MM.1S (cell line): ENCODE measurements at regions not wholly inside any gene's neighbourhood (a gene's known extent, or its start where the extent isn't known, plus 50 kb on each side); places are given as distances from the start of the nearest gene placed in this dataset.
A peak's percentile ranks its signal among the peaks of the same experiment; 100 is the strongest.

Source experiments
- DNase-seq: peaks from one replicate; pipeline ENCODE4 v3.0.0-alpha.2; 2015
- H2AFZ ChIP-seq: fragments of 300-600 bp; sonication (generic); 2 replicates; pipeline ENCODE4 v1.6.0; 2016; ENCODE audit warnings: antibody characterized with exemption, low read length
- H3F3A ChIP-seq: fragments of 300-600 bp; sonication (generic); 2 replicates; pipeline ENCODE4 v1.6.1; 2016; ENCODE audit warnings: mild to moderate bottlenecking, antibody characterized with exemption, low read length, moderate library complexity, mixed read lengths; ENCODE audit not compliant: insufficient read depth
- H3K27ac ChIP-seq: fragments of 300-600 bp; sonication (generic); 2 replicates; pipeline ENCODE4 v1.5.1; 2016; ENCODE audit warnings: mild to moderate bottlenecking, low read length
- H3K27me3 ChIP-seq: fragments of 300-600 bp; sonication (generic); replicated peaks from 2 replicates; pipeline ENCODE4 v1.6.0; 2016; ENCODE audit warnings: low read length; ENCODE audit not compliant: insufficient read depth
- H3K36me3 ChIP-seq: fragments of 300-600 bp; sonication (generic); replicated peaks from 2 replicates; pipeline ENCODE4 v1.6.1; 2016; ENCODE audit warnings: mild to moderate bottlenecking, low read length, mixed read lengths; ENCODE audit not compliant: insufficient read depth
- H3K4me1 ChIP-seq: fragments of 300-600 bp; sonication (generic); 2 replicates; pipeline ENCODE4 v1.6.1; 2016; ENCODE audit warnings: low read length, mixed read lengths
- H3K4me2 ChIP-seq: fragments of 300-600 bp; sonication (generic); 2 replicates; pipeline ENCODE4 v1.6.0; 2016; ENCODE audit warnings: low read depth, low read length
- H3K4me3 ChIP-seq: fragments of 300-600 bp; sonication (generic); 2 replicates; pipeline ENCODE4 v1.5.1; 2016; ENCODE audit warnings: low read length, mixed read lengths
- H3K79me2 ChIP-seq: fragments of 300-600 bp; sonication (generic); 2 replicates; pipeline ENCODE4 v1.6.1; 2016; ENCODE audit warnings: mixed run types, low read length, mixed read lengths
- H3K9ac ChIP-seq: fragments of 300-600 bp; sonication (generic); 2 replicates; pipeline ENCODE4 v1.6.1; 2016; ENCODE audit warnings: low read length, mixed read lengths
- H3K9me2 ChIP-seq: fragments of 300-600 bp; sonication (generic); replicated peaks from 2 replicates; pipeline ENCODE4 v1.6.1; 2016; ENCODE audit warnings: mild to moderate bottlenecking, low read length, mixed read lengths; ENCODE audit not compliant: insufficient read depth
- H3K9me3 ChIP-seq: fragments of 300-600 bp; sonication (generic); replicated peaks from 2 replicates; pipeline ENCODE4 v1.6.1; 2016; ENCODE audit warnings: mild to moderate bottlenecking, low read length, mixed read lengths; ENCODE audit not compliant: insufficient read depth
- H4K20me1 ChIP-seq: fragments of 300-600 bp; sonication (generic); 2 replicates; pipeline ENCODE4 v1.6.1; 2016; ENCODE audit warnings: mild to moderate bottlenecking, low read length, moderate library complexity, mixed read lengths; ENCODE audit not compliant: insufficient read depth
- EZH2 ChIP-seq: fragments of 300-600 bp; sonication (generic); optimal IDR thresholded peaks from 2 replicates; pipeline ENCODE3; 2017; ENCODE audit warnings: low read depth, mild to moderate bottlenecking, antibody characterized with exemption, low read length, mixed read lengths
- EZH2phosphoT487 ChIP-seq: fragments of 300-600 bp; sonication (generic); IDR thresholded peaks from 2 replicates; pipeline ENCODE4 v1.6.1; 2018; ENCODE audit warnings: antibody characterized with exemption, low read length
- TF ChIP-seq, protein P1 (sequence below): fragments of 300-600 bp; sonication (generic); IDR thresholded peaks from 2 replicates; pipeline ENCODE4 v1.5.1; 2016; ENCODE audit warnings: antibody characterized with exemption, low read length, mixed read lengths

DNA sequence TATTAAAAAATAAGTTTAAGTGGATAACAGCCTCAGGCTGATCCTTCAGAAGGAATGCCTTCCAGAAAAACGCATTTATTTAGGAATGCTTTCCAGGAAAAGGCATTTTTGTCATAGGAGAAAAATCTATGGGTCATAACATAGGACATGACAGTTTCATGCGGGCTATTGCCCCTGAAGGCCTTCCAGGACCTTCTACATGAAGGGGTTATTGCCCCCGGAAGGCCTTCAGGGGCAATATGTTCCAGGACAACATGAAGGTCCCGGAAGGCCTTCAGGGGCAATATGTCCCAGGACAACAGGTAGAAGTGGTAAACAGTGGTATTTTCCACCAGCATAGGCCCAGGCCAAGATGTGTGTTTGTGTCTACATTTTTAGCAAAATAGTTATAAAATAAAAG lies 191.3 kb upstream of the RASA1 start:
- Histone ChIP-seq H3K9ac (no peak overlapping the region), H3K4me1 (peaks cover 51% of the 10 kb centered on the region), H3K9me2 (no peaks in the 10 kb centered on the region), H3K36me3 (no peaks in the 10 kb centered on the region), H3K9me3 (no peaks in the 10 kb centered on the region), H3K27me3 (no peaks in the 10 kb centered on the region), H3K4me2 (no peak overlapping the region), H3K79me2 (no peaks in the 10 kb centered on the region), H3K4me3 (no peak overlapping the region), H2AFZ (no peak overlapping the region), H3F3A (peaks cover 27% of the 10 kb centered on the region), H3K27ac (no peak overlapping the region), H4K20me1 (no peaks in the 10 kb centered on the region)
- no peak for TF ChIP-seq EZH2phosphoT487
- TF ChIP-seq, protein P1, sequence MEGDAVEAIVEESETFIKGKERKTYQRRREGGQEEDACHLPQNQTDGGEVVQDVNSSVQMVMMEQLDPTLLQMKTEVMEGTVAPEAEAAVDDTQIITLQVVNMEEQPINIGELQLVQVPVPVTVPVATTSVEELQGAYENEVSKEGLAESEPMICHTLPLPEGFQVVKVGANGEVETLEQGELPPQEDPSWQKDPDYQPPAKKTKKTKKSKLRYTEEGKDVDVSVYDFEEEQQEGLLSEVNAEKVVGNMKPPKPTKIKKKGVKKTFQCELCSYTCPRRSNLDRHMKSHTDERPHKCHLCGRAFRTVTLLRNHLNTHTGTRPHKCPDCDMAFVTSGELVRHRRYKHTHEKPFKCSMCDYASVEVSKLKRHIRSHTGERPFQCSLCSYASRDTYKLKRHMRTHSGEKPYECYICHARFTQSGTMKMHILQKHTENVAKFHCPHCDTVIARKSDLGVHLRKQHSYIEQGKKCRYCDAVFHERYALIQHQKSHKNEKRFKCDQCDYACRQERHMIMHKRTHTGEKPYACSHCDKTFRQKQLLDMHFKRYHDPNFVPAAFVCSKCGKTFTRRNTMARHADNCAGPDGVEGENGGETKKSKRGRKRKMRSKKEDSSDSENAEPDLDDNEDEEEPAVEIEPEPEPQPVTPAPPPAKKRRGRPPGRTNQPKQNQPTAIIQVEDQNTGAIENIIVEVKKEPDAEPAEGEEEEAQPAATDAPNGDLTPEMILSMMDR, result no peak
- no peak for TF ChIP-seq EZH2
- DNase-seq, result no peak

DNA sequence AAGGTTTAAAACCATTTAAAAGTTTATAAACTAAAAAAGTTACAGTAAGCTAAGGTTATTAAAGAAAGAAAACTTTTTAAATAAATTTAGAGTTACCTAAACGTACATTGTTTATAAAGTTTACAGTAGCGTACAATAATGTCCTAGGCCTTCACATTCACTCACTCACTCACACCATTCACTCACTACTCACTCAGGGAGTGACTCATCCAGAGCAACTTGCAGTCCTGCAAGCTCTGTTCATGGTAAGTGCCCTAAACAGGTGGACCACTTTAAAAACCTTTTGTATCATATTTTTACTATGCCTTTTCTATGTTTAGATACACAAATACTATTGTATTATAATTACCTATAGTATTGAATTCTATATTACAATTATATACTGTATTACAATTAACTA lies 190.8 kb upstream of the RASA1 start:
- Histone ChIP-seq H3K9ac (no peak overlapping the region), H3K9me3 (no peaks in the 10 kb centered on the region), H3K4me1 (peaks cover 52% of the 10 kb centered on the region), H2AFZ (no peak overlapping the region), H3K4me2 (no peak overlapping the region), H3K4me3 (no peak overlapping the region), H4K20me1 (no peaks in the 10 kb centered on the region), H3K79me2 (no peaks in the 10 kb centered on the region), H3K9me2 (no peaks in the 10 kb centered on the region), H3K27me3 (no peaks in the 10 kb centered on the region), H3K27ac (no peak overlapping the region), H3K36me3 (no peaks in the 10 kb centered on the region), H3F3A (peaks cover 32% of the 10 kb centered on the region)
- TF ChIP-seq EZH2phosphoT487, result no peak
- TF ChIP-seq EZH2, result no peak
- TF ChIP-seq, protein P1, result no peak
- DNase-seq, result no peak

DNA sequence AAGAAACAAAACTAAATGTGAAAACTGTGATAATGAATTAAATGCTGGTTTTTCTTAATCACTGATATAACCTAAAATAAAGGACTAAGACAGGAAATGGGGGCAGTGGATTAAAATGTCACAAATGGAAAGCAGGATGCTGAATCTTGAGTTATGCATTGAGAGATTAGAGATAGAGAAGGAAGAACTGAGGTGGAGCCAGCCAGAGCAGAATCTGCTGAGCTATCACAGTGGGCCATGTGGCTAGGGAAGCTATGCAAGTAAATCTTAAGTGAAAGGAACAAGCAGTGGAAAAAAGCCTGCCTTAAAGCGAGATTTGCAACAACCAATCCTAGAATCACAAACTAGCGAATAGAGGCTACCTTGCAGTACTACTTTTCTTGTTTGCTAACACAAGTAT lies 188.5 kb upstream of the RASA1 start:
- Histone ChIP-seq H3F3A (peaks cover 32% of the 10 kb centered on the region), H3K27ac (peak overlapping the region; percentile 11; the same call in 1 of the 2 replicates), H3K27me3 (no peaks in the 10 kb centered on the region), H3K36me3 (no peaks in the 10 kb centered on the region), H3K4me3 (no peak overlapping the region), H3K4me2 (no peak overlapping the region), H3K9me2 (no peaks in the 10 kb centered on the region), H3K9ac (no peak overlapping the region), H3K4me1 (peaks cover 70% of the 10 kb centered on the region), H2AFZ (no peak overlapping the region), H4K20me1 (no peaks in the 10 kb centered on the region), H3K79me2 (no peaks in the 10 kb centered on the region), H3K9me3 (no peaks in the 10 kb centered on the region)
- TF ChIP-seq, protein P1, result no peak
- TF ChIP-seq EZH2phosphoT487 (no peak), EZH2 (no peak)
- peak; percentile 64 for DNase-seq
